GM12872 (cell line): ENCODE measurements at regions not wholly inside any gene's neighbourhood (a gene's known extent, or its start where the extent isn't known, plus 50 kb on each side); places are given as distances from the start of the nearest gene placed in this dataset.

Experiments used
- TF ChIP-seq, protein P1 (sequence below): IDR thresholded peaks from 3 replicates; pipeline ENCODE4 v1.5.1; 2011; ENCODE audit warnings: low read depth, mild to moderate bottlenecking, low read length, moderate library complexity; ENCODE audit not compliant: insufficient read depth

GRCh38 chr13:78830508-78830907 is 171.6 kb upstream of the OBI1 start:
- TF ChIP-seq, protein P1, sequence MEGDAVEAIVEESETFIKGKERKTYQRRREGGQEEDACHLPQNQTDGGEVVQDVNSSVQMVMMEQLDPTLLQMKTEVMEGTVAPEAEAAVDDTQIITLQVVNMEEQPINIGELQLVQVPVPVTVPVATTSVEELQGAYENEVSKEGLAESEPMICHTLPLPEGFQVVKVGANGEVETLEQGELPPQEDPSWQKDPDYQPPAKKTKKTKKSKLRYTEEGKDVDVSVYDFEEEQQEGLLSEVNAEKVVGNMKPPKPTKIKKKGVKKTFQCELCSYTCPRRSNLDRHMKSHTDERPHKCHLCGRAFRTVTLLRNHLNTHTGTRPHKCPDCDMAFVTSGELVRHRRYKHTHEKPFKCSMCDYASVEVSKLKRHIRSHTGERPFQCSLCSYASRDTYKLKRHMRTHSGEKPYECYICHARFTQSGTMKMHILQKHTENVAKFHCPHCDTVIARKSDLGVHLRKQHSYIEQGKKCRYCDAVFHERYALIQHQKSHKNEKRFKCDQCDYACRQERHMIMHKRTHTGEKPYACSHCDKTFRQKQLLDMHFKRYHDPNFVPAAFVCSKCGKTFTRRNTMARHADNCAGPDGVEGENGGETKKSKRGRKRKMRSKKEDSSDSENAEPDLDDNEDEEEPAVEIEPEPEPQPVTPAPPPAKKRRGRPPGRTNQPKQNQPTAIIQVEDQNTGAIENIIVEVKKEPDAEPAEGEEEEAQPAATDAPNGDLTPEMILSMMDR, result no peak

GRCh38 chr13:78829821-78830220 is 170.9 kb upstream of the OBI1 start:
- TF ChIP-seq, protein P1, result no peak

DNA sequence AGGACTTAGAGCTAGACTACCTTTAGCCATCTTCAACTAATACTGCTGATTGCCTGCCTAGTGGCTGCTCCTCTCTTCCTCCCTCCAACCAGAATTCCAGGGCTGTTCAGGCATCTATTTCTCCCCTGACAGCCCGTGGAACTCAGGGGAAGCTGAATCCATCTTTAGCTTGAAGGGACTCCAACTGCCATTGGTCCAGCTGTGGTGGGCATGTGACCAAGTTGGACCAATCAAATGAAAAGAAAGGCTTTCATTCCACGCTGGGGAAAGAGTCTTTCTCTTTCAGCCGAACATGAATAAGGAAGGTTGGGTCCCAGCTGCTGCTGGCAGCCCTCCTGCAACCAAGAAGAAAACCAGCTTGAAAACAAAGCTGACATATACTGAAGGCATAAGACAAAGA is 168.5 kb upstream of the OBI1 start:
- TF ChIP-seq, protein P1, result no peak

GRCh38 chr13:78826936-78827335 is 168.0 kb upstream of the OBI1 start:
- TF ChIP-seq, protein P1, result no peak

- TF ChIP-seq, protein P1, result no peak
These were observed 167.4 kb upstream of the OBI1 start for GRCh38 chr13:78826312-78826711.

DNA sequence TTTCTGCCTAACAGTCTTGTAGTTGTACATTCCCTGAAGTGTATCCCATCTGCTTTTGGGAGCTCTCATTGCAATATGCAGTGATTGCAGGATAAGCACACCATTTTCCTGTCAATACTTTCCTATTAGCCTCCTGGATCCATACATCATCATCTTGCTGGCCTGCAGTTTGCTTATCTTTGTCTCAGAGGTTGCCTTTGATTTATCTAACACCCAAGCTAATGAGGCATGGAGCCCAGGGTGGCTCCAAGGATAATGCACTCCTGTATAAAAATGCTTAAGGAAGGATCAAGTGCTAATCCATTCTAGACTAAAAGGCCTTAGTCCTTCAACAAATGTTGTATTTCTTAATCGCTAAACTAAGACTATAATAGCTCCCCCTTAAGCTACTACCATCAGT is 161.6 kb upstream of the OBI1 start:
- TF ChIP-seq, protein P1, result no peak

GRCh38 chr13:78816592-78816991 is 157.6 kb upstream of the OBI1 start:
- TF ChIP-seq, protein P1, result no peak

DNA sequence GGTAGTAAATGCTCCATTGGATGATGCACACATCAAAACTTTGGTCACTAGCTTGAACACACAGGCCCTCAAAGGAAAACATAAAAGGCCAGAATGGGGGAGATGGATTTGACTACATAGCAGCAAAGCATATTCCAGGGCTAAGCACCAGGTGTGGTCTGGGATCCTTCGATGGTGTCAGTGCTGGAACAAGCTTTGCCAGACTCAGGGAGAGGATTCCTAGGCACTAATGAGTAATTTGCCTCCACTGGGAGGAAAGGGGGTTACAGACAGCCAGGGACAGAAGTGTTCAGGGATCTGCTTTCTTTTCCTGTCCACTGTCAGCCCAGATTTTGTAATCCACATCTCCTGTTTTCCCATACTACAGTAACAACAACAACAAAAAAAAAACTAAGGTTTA is 157.2 kb upstream of the OBI1 start:
- TF ChIP-seq, protein P1, result no peak
